NCI-H82 (cell line): ENCODE measurements at regions not wholly inside any gene's neighbourhood (a gene's known extent, or its start where the extent isn't known, plus 50 kb on each side); places are given as distances from the start of the nearest gene placed in this dataset.
"Not testable (repeated sequence)": the region's sequence is repeated elsewhere in the genome, so short reads cannot be mapped to it uniquely, and the experiment has no call there.

Experiments
- DNase-seq: peaks from one replicate; lab custom pipeline; 2025; lab: John Stamatoyannopoulos, UW

GRCh38 chr12:86950043-86950442, 693.9 kb upstream of the MGAT4C start:
- no peak for DNase-seq

- DNase-seq = no peak
These were observed 692.7 kb upstream of the MGAT4C start for GRCh38 chr12:86948851-86949250.

- DNase-seq = no peak
These were observed 689.5 kb upstream of the MGAT4C start for GRCh38 chr12:86945685-86946196.

GRCh38 chr12:86944197-86944819, 688.1 kb upstream of the MGAT4C start:
- not testable (repeated sequence) for DNase-seq

- DNase-seq = no peak
These were observed 675.5 kb upstream of the MGAT4C start for GRCh38 chr12:86931714-86932113.

GRCh38 chr12:86929962-86930361, 673.8 kb upstream of the MGAT4C start:
- no peak for DNase-seq

- no peak for DNase-seq
These were observed 660.9 kb upstream of the MGAT4C start for GRCh38 chr12:86917121-86917520.

- DNase-seq = peak; percentile 27
These were observed 658.5 kb upstream of the MGAT4C start for GRCh38 chr12:86914721-86915120.

- DNase-seq = no peak
These were observed 655.8 kb upstream of the MGAT4C start for GRCh38 chr12:86911973-86912372.

GRCh38 chr12:86903159-86903558, 647.0 kb upstream of the MGAT4C start:
- no peak for DNase-seq

GRCh38 chr12:86860776-86861175, 604.6 kb upstream of the MGAT4C start:
- DNase-seq = no peak

- no peak for DNase-seq
These were observed 596.3 kb upstream of the MGAT4C start for GRCh38 chr12:86852451-86852850.

- DNase-seq = no peak
These were observed 582.5 kb upstream of the MGAT4C start for GRCh38 chr12:86838711-86839110.

GRCh38 chr12:86838260-86838659, 582.1 kb upstream of the MGAT4C start:
- no peak for DNase-seq

GRCh38 chr12:86837246-86837645, 581.1 kb upstream of the MGAT4C start:
- DNase-seq = no peak

GRCh38 chr12:86834217-86834616, 578.0 kb upstream of the MGAT4C start:
- no peak for DNase-seq

- no peak for DNase-seq
These were observed 571.2 kb upstream of the MGAT4C start for GRCh38 chr12:86827409-86827808.

- DNase-seq = no peak
These were observed 569.9 kb upstream of the MGAT4C start for GRCh38 chr12:86826051-86826450.

- DNase-seq = no peak
These were observed 545.2 kb upstream of the MGAT4C start for GRCh38 chr12:86801439-86801838.

GRCh38 chr12:86799616-86800015, 543.4 kb upstream of the MGAT4C start:
- no peak for DNase-seq

GRCh38 chr12:86796550-86796949, 540.4 kb upstream of the MGAT4C start:
- no peak for DNase-seq

GRCh38 chr12:86788661-86789060, 532.5 kb upstream of the MGAT4C start:
- no peak for DNase-seq

GRCh38 chr12:86787419-86787818, 531.2 kb upstream of the MGAT4C start:
- no peak for DNase-seq

- DNase-seq = no peak
These were observed 521.1 kb upstream of the MGAT4C start for GRCh38 chr12:86777325-86777724.
